OCI-LY1 (cell line): ENCODE measurements at regions not wholly inside any gene's neighbourhood (a gene's known extent, or its start where the extent isn't known, plus 50 kb on each side); places are given as distances from the start of the nearest gene placed in this dataset.

Experiments used
- H2AFZ ChIP-seq: fragments of 200-600 bp; sonication (generic), shearing (Covaris generic); 2 replicates; pipeline ENCODE4 v1.6.0; 2014; ENCODE audit warnings: antibody characterized with exemption, mild to moderate bottlenecking, low read length
- H3F3A ChIP-seq: fragments of 200-600 bp; sonication (generic), shearing (Covaris generic); 2 replicates; pipeline ENCODE4 v1.6.0; 2014; ENCODE audit warnings: mild to moderate bottlenecking, antibody characterized with exemption, low read length, moderate library complexity; ENCODE audit not compliant: insufficient read depth
- H3K27ac ChIP-seq: fragments of 200-600 bp; sonication (generic); 2 replicates; pipeline ENCODE4 v1.5.1; 2014; ENCODE audit warnings: low read length, mixed run types, mild to moderate bottlenecking, low read depth; ENCODE audit not compliant: poor library complexity, severe bottlenecking
- H3K27me3 ChIP-seq: fragments of 200-600 bp; sonication (generic); 2 replicates; pipeline ENCODE4 v1.6.0; 2014; ENCODE audit warnings: antibody characterized with exemption, mild to moderate bottlenecking, low read length, moderate library complexity; ENCODE audit not compliant: insufficient read depth
- H3K36me3 ChIP-seq: fragments of 200-600 bp; sonication (generic); 2 replicates; pipeline ENCODE4 v1.6.1; 2014; ENCODE audit warnings: mild to moderate bottlenecking, antibody characterized with exemption, low read length, moderate library complexity, mixed read lengths; ENCODE audit not compliant: insufficient read depth
- H3K4me1 ChIP-seq: fragments of 200-600 bp; sonication (generic); 2 replicates; pipeline ENCODE4 v1.5.1; 2014; ENCODE audit warnings: mild to moderate bottlenecking, low read length, moderate library complexity; ENCODE audit not compliant: insufficient read depth, severe bottlenecking
- H3K4me2 ChIP-seq: fragments of 200-600 bp; sonication (generic), shearing (Covaris generic); 2 replicates; pipeline ENCODE4 v1.6.1; 2014; ENCODE audit warnings: low read length
- H3K4me3 ChIP-seq: fragments of 200-600 bp; sonication (generic); 2 replicates; pipeline ENCODE4 v1.5.1; 2014; ENCODE audit warnings: low read length, low read depth, mild to moderate bottlenecking, mixed read lengths; ENCODE audit not compliant: poor library complexity, severe bottlenecking
- H3K79me2 ChIP-seq: fragments of 200-600 bp; shearing (Covaris generic); 2 replicates; pipeline ENCODE4 v1.6.1; 2016; ENCODE audit warnings: mixed run types, low read length, mixed read lengths; ENCODE audit not compliant: insufficient read depth
- H3K9ac ChIP-seq: fragments of 200-600 bp; sonication (generic), shearing (Covaris generic); 2 replicates; pipeline ENCODE4 v1.6.1; 2014; ENCODE audit warnings: mild to moderate bottlenecking, low read length, mixed read lengths
- H3K9me2 ChIP-seq: fragments of 200-600 bp; sonication (generic), shearing (Covaris generic); 2 replicates; pipeline ENCODE4 v1.6.1; 2014; ENCODE audit warnings: low read depth, mild to moderate bottlenecking, low read length, mixed read lengths
- H3K9me3 ChIP-seq: fragments of 200-600 bp; shearing (Covaris generic); 2 replicates; pipeline ENCODE4 v1.6.1; 2014; ENCODE audit warnings: low read length, mixed read lengths
- H4K20me1 ChIP-seq: fragments of 200-600 bp; sonication (generic), shearing (Covaris generic); 2 replicates; pipeline ENCODE4 v1.6.0; 2016; ENCODE audit warnings: mild to moderate bottlenecking, low read length; ENCODE audit not compliant: insufficient read depth
- EZH2 ChIP-seq: fragments of 200-600 bp; sonication (generic), shearing (Covaris generic); IDR thresholded peaks from 2 replicates; pipeline ENCODE4 v1.8.0; 2017; ENCODE audit warnings: borderline replicate concordance, mixed run types, mild to moderate bottlenecking, antibody characterized with exemption, low read length, moderate library complexity, mixed read lengths
- TF ChIP-seq, protein P1 (sequence below): fragments of 200-600 bp; sonication (generic), shearing (Covaris generic); IDR thresholded peaks from 2 replicates; pipeline ENCODE4 v1.5.1; 2017; ENCODE audit warnings: mild to moderate bottlenecking, antibody characterized with exemption, low read length, moderate library complexity, mixed read lengths

- no peak overlapping the region for H3K4me3 ChIP-seq
- H3K36me3 ChIP-seq = no peaks in the 10 kb centered on the region
- no peaks in the 10 kb centered on the region for H3K9me3 ChIP-seq
- H3K27me3 ChIP-seq = no peaks in the 10 kb centered on the region
- no peaks in the 10 kb centered on the region for H3K9me2 ChIP-seq
- H2AFZ ChIP-seq = no peak overlapping the region
- no peaks in the 10 kb centered on the region for H4K20me1 ChIP-seq
- no peaks in the 10 kb centered on the region for H3F3A ChIP-seq
- H3K79me2 ChIP-seq = no peaks in the 10 kb centered on the region
- no peak for TF ChIP-seq EZH2
- TF ChIP-seq, protein P1, sequence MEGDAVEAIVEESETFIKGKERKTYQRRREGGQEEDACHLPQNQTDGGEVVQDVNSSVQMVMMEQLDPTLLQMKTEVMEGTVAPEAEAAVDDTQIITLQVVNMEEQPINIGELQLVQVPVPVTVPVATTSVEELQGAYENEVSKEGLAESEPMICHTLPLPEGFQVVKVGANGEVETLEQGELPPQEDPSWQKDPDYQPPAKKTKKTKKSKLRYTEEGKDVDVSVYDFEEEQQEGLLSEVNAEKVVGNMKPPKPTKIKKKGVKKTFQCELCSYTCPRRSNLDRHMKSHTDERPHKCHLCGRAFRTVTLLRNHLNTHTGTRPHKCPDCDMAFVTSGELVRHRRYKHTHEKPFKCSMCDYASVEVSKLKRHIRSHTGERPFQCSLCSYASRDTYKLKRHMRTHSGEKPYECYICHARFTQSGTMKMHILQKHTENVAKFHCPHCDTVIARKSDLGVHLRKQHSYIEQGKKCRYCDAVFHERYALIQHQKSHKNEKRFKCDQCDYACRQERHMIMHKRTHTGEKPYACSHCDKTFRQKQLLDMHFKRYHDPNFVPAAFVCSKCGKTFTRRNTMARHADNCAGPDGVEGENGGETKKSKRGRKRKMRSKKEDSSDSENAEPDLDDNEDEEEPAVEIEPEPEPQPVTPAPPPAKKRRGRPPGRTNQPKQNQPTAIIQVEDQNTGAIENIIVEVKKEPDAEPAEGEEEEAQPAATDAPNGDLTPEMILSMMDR = no peak
- H3K9ac ChIP-seq = no peak overlapping the region
- H3K4me1 ChIP-seq = no peaks in the 10 kb centered on the region
- no peak overlapping the region for H3K4me2 ChIP-seq
- no peak overlapping the region for H3K27ac ChIP-seq
Measured at GRCh38 chr7:22596763-22597400, 96.9 kb upstream of the STEAP1B start.

DNA sequence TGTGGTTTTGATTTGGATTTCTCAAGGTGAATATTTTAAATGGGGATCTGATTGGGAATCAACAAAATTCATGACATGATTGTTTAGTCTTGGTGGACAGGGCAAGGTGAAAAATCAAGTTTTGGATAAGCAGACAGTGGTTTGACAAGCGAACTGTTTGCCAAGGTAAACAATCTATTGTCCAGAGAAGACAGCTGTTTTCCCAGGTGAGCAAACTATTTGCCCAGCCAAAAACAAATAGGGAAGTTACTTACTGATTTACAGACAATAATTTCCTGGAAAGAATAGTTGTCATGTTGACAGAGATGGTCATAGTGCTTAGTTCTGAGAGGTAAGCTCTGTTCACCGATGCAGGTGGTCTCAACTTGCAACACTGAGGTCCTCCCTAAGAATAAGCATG, 94.0 kb upstream of the STEAP1B start:
- no peaks in the 10 kb centered on the region for H3K27me3 ChIP-seq
- H3K9me2 ChIP-seq = no peaks in the 10 kb centered on the region

GRCh38 chr7:22591271-22591670, 91.3 kb upstream of the STEAP1B start:
- no peaks in the 10 kb centered on the region for H3K4me1 ChIP-seq
- no peaks in the 10 kb centered on the region for H4K20me1 ChIP-seq
- no peaks in the 10 kb centered on the region for H3K9me2 ChIP-seq
- H2AFZ ChIP-seq = no peak overlapping the region
- no peak overlapping the region for H3K9ac ChIP-seq
- no peak overlapping the region for H3K27ac ChIP-seq
- no peaks in the 10 kb centered on the region for H3F3A ChIP-seq
- no peaks in the 10 kb centered on the region for H3K79me2 ChIP-seq
- no peak overlapping the region for H3K4me3 ChIP-seq
- H3K4me2 ChIP-seq = no peak overlapping the region
- H3K9me3 ChIP-seq = no peaks in the 10 kb centered on the region
- no peaks in the 10 kb centered on the region for H3K27me3 ChIP-seq
- no peaks in the 10 kb centered on the region for H3K36me3 ChIP-seq
- TF ChIP-seq, protein P1 = no peak
- no peak for TF ChIP-seq EZH2

More for the DNA sequence above, 94.0 kb upstream of the STEAP1B start:
- Histone ChIP-seq H3K27ac (no peak overlapping the region), H3K9me3 (no peaks in the 10 kb centered on the region), H3K36me3 (no peaks in the 10 kb centered on the region), H4K20me1 (no peaks in the 10 kb centered on the region), H3K4me3 (no peak overlapping the region), H3K4me1 (no peaks in the 10 kb centered on the region), H2AFZ (no peak overlapping the region), H3K4me2 (no peak overlapping the region), H3F3A (no peaks in the 10 kb centered on the region), H3K79me2 (no peaks in the 10 kb centered on the region), H3K9ac (no peak overlapping the region)
- no peak for TF ChIP-seq EZH2
- TF ChIP-seq, protein P1 = no peak
